Endodermal cell (in vitro differentiated cells): ENCODE measurements at regions not wholly inside any gene's neighbourhood (a gene's known extent, or its start where the extent isn't known, plus 50 kb on each side); places are given as distances from the start of the nearest gene placed in this dataset.

Experiments
- DNase-seq: peaks from one replicate; pipeline ENCODE4 v3.0.0-alpha.2; 2017
- H3K27ac ChIP-seq: 2 replicates; pipeline ENCODE4 v1.5.1; 2013; ENCODE audit warnings: mild to moderate bottlenecking, low read depth, low read length, moderate library complexity
- H3K27me3 ChIP-seq: 2 replicates; pipeline ENCODE4 v1.6.1; 2013; ENCODE audit warnings: mild to moderate bottlenecking, low read length, moderate library complexity; ENCODE audit not compliant: insufficient read depth, control insufficient read depth, poor library complexity, severe bottlenecking
- H3K36me3 ChIP-seq: 2 replicates; pipeline ENCODE4 v1.7.0; 2013; ENCODE audit warnings: mild to moderate bottlenecking, low read length, moderate library complexity; ENCODE audit not compliant: control insufficient read depth, insufficient read depth
- H3K4me1 ChIP-seq: one replicate; pipeline ENCODE4 v1.7.0; 2013; ENCODE audit warnings: low read length; ENCODE audit not compliant: control insufficient read depth, insufficient read depth
- H3K4me3 ChIP-seq: 2 replicates; pipeline ENCODE4 v1.5.1; 2013; ENCODE audit warnings: mild to moderate bottlenecking, low read length, moderate library complexity
- H3K9ac ChIP-seq: 2 replicates; pipeline ENCODE4 v1.6.1; 2013; ENCODE audit warnings: mild to moderate bottlenecking, low read length, moderate library complexity; ENCODE audit not compliant: poor library complexity, severe bottlenecking; ENCODE audit errors: extremely low read depth
- H3K9me3 ChIP-seq: 2 replicates; pipeline ENCODE4 v1.6.1; 2013; ENCODE audit warnings: mild to moderate bottlenecking, low read length, moderate library complexity; ENCODE audit not compliant: control insufficient read depth
- H3K27ac Mint-ChIP-seq: 2 replicates; pipeline ENCODE4 v1.8.0; 2020; ENCODE audit warnings: mixed read lengths
- H3K27me3 Mint-ChIP-seq: 2 replicates; pipeline ENCODE4 v1.8.0; 2021; ENCODE audit warnings: mild to moderate bottlenecking, mixed read lengths; ENCODE audit not compliant: insufficient read depth
- H3K36me3 Mint-ChIP-seq: 2 replicates; pipeline ENCODE4 v1.8.0; 2020; ENCODE audit warnings: low read depth, mixed read lengths
- H3K4me1 Mint-ChIP-seq: 2 replicates; pipeline ENCODE4 v1.8.0; 2020; ENCODE audit warnings: mixed read lengths
- H3K4me3 Mint-ChIP-seq: 2 replicates; pipeline ENCODE4 v1.8.0; 2020; ENCODE audit warnings: mild to moderate bottlenecking, moderate library complexity, mixed read lengths
- H3K9me3 Mint-ChIP-seq: 2 replicates; pipeline ENCODE4 v1.8.0; 2020; ENCODE audit warnings: mild to moderate bottlenecking, mixed read lengths
- WGBS, 2 experiments: methylation state at CpG; one replicate each; pipeline versions ENCODE4 v1.1.5 to v1.1.7; 2013; ENCODE audit warnings: missing lambda C conversion rate in 2 of 2, mixed read lengths in 1 of 2; ENCODE audit not compliant: insufficient coverage in 1 of 2, insufficient read length in 1 of 2; 5-methylcytosine and 5-hydroxymethylcytosine counted together
- TF ChIP-seq, protein P1 (sequence below): fragments of 200-600 bp; sonication (generic); conservative IDR thresholded peaks from 2 replicates; pipeline ENCODE4 v1.5.0; 2021; ENCODE audit warnings: antibody characterized with exemption, mild to moderate bottlenecking

DNA sequence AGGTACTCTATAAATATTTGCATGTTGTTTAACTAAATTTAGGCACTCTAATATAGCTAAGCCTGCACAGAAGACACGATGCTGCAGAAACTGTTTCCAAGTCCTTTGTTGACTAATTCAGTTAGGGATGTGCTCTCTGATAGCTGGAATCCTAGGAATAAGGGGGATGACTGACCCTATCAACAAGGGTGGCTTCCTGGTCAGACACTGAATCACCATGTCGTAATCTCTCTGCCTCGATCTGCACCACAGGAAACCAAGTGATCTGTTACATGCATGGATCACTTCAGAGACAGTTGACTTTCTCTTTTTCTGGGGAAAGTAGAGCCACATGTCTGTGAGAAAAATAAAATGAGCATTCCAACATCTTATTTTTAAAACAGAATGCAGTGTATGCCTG, 169.1 kb downstream of the GUCY2F start:
- Histone ChIP-seq H3K4me1 (no peaks in the 10 kb centered on the region), H3K27me3 (no peaks in the 10 kb centered on the region), H3K27ac (no peak overlapping the region), H3K36me3 (no peaks in the 10 kb centered on the region), H3K4me3 (no peak overlapping the region), H3K9me3 (no peaks in the 10 kb centered on the region), H3K9ac (no peak overlapping the region)
- TF ChIP-seq, protein P1, sequence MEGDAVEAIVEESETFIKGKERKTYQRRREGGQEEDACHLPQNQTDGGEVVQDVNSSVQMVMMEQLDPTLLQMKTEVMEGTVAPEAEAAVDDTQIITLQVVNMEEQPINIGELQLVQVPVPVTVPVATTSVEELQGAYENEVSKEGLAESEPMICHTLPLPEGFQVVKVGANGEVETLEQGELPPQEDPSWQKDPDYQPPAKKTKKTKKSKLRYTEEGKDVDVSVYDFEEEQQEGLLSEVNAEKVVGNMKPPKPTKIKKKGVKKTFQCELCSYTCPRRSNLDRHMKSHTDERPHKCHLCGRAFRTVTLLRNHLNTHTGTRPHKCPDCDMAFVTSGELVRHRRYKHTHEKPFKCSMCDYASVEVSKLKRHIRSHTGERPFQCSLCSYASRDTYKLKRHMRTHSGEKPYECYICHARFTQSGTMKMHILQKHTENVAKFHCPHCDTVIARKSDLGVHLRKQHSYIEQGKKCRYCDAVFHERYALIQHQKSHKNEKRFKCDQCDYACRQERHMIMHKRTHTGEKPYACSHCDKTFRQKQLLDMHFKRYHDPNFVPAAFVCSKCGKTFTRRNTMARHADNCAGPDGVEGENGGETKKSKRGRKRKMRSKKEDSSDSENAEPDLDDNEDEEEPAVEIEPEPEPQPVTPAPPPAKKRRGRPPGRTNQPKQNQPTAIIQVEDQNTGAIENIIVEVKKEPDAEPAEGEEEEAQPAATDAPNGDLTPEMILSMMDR, result no peak
- Mint-ChIP-seq H3K4me3 (no peak overlapping the region), H3K36me3 (no peaks in the 10 kb centered on the region), H3K27me3 (no peaks in the 10 kb centered on the region), H3K4me1 (peaks cover 6% of the 10 kb centered on the region), H3K27ac (no peak overlapping the region), H3K9me3 (peaks cover 3% of the 10 kb centered on the region)
- 48% methylated on average over 3 of the region's 3 CpGs; no CpG with 5 or more reads in 1 of the 2 experiments for WGBS, 2 experiments
- DNase-seq, result peak; percentile 52

DNA sequence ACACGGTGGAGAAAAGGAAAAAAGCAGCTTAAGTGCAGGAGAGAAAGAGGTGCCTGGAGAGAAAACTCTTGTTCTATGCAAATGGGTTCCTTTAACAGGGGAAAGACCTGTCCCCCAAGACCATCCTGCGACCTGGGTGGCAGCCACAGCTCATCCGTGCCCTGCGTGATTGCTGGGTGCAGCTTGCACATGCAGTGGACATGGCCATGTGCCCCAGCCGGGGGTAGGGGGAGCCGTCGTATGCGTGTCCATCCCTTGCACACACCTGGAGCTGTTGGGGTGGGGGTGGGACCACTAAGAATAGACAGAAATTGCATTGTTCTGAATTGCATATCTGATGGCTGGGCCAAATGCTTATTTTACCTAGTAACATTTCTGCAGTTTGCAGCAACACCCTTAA, 171.9 kb downstream of the GUCY2F start:
- H3K36me3 Mint-ChIP-seq, result no peaks in the 10 kb centered on the region
- no peak overlapping the region for H3K27ac Mint-ChIP-seq
- no peaks in the 10 kb centered on the region for H3K4me1 ChIP-seq
- no peak overlapping the region for H3K4me3 ChIP-seq
- TF ChIP-seq, protein P1, result no peak
- H3K27me3 ChIP-seq, result no peaks in the 10 kb centered on the region
- H3K27ac ChIP-seq, result no peak overlapping the region
- no peak overlapping the region for H3K9ac ChIP-seq
- no peak for DNase-seq
- WGBS, 2 experiments, result 88 to 92% methylated on average over 1 to 4 of the region's 8 CpGs
- H3K4me3 Mint-ChIP-seq, result no peak overlapping the region
- H3K36me3 ChIP-seq, result no peaks in the 10 kb centered on the region
- peaks cover 6% of the 10 kb centered on the region for H3K4me1 Mint-ChIP-seq
- no peaks in the 10 kb centered on the region for H3K27me3 Mint-ChIP-seq
- no peaks in the 10 kb centered on the region for H3K9me3 Mint-ChIP-seq
- H3K9me3 ChIP-seq, result no peaks in the 10 kb centered on the region

DNA sequence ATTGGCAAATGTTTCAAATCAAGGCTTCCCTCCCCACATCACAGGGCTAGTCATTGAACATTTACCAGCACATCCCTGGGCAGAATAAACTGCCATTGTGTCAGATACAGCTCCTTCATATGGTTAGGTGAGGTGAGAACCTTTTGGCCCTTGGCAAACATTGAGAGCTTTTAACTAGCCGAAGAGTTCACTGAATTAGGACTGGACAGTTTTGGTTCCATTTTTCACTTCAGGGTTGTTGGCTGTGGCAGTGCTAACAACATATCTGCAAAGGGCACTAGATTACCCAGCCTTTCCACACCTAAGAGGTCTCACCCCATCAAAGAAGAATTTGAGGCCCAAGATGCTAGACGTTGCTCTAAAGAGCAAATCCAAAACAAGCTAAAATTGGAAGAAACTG, 180.7 kb downstream of the GUCY2F start:
- Histone ChIP-seq H3K9me3 (no peaks in the 10 kb centered on the region), H3K27me3 (no peaks in the 10 kb centered on the region), H3K27ac (no peak overlapping the region), H3K36me3 (no peaks in the 10 kb centered on the region), H3K4me1 (no peaks in the 10 kb centered on the region), H3K9ac (no peak overlapping the region), H3K4me3 (no peak overlapping the region)
- H3K4me3 Mint-ChIP-seq, result no peak overlapping the region
- no peak overlapping the region for H3K27ac Mint-ChIP-seq
- no peaks in the 10 kb centered on the region for H3K9me3 Mint-ChIP-seq
- no peaks in the 10 kb centered on the region for H3K36me3 Mint-ChIP-seq
- DNase-seq, result no peak
- no peaks in the 10 kb centered on the region for H3K27me3 Mint-ChIP-seq
- 88 to 100% methylated on average over 1 to 2 of the region's 2 CpGs for WGBS, 2 experiments
- TF ChIP-seq, protein P1, result no peak
- peaks cover 35% of the 10 kb centered on the region for H3K4me1 Mint-ChIP-seq
